HG02763 (cell line): ENCODE measurements at regions not wholly inside any gene's neighbourhood (a gene's known extent, or its start where the extent isn't known, plus 50 kb on each side); places are given as distances from the start of the nearest gene placed in this dataset.

Source experiments
- ATAC-seq: cut with Tn5 transposase; IDR thresholded peaks from one replicate; pipeline ENCODE4 v1.9.1; 2021; ENCODE audit warnings: mild to moderate bottlenecking, moderate library complexity; ENCODE audit not compliant: unreplicated experiment

DNA sequence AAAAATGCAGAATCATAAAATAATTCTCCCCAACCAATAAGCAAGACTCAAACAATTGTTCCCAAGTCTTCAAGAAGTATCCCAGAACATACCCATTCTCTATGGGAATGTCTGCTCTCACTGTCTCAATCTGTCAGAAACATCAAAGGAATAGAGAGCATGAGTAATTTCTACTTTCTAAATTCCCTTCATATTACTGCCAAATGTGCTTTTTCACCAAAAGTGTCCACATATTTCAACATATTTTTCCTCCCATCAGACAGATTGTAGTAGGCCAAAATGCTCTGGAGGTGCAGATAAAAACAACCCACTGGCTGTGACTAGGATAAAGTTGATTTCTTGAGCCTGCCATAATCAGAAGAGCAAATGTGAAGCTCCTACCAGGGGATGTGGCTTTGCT is 692.0 kb upstream of the FAM241A start:
- ATAC-seq = no peak

- no peak for ATAC-seq
Observed at GRCh38 chr4:111454961-111455360, 690.3 kb upstream of the FAM241A start.

GRCh38 chr4:111464251-111465045 is 680.8 kb upstream of the FAM241A start:
- no peak for ATAC-seq

- ATAC-seq = no peak
Observed at GRCh38 chr4:111466811-111467604, 678.2 kb upstream of the FAM241A start.

DNA sequence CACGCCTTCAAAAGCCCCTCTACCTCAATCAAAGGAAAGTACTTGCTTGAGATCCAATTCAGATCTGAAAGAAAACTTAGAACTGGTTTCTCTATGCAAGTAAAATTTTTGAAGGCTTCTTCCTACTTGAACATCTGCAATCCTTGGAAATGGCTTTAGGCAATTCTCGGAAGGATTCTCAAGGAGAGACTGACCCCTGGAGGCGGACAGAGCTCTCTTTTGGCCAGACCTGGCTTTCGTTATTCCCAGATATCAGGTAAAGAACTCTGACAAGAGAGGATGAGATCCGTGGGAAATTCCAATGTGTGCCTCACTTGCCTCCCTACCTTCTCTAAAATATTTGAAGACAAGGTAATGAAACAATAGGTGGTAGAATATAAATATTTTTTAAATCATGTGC is 670.3 kb upstream of the FAM241A start:
- ATAC-seq = no peak

DNA sequence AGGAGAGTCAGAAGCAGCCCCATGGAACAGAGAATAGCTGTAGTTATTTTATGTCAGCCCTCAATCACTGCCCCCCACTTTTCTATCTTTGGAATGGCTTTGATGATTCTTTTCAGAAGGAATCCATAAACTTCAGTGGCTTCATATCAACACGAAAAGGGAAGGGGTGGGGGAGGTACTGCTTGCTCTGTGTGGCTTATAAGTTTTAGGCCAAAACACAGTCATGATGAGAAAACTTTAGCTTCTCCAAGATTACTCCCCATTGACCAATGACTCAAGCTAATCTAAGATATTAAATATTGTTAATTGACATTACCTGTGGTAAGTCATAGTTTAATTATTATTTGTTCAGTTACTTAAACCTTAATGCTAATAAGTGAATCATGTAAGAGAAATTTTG is 669.6 kb upstream of the FAM241A start:
- no peak for ATAC-seq

DNA sequence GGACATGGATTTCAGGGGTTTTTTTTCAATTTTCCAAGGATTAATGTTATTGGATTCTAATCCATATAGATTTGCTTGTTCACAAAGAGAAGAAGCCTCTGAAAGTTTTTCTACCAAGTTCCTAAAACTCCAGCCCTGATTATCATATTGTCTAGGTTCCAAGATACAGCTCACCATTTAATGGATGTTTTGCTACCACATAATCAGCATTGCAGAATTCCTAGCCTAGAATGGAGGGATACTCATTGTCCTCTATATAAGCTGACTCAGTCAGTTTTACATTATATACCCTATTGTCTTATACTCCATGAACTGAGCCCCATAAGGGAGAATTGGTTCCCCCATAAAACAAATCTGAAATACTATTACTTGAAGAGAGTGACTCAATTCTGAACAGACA is 664.7 kb upstream of the FAM241A start:
- ATAC-seq = no peak

DNA sequence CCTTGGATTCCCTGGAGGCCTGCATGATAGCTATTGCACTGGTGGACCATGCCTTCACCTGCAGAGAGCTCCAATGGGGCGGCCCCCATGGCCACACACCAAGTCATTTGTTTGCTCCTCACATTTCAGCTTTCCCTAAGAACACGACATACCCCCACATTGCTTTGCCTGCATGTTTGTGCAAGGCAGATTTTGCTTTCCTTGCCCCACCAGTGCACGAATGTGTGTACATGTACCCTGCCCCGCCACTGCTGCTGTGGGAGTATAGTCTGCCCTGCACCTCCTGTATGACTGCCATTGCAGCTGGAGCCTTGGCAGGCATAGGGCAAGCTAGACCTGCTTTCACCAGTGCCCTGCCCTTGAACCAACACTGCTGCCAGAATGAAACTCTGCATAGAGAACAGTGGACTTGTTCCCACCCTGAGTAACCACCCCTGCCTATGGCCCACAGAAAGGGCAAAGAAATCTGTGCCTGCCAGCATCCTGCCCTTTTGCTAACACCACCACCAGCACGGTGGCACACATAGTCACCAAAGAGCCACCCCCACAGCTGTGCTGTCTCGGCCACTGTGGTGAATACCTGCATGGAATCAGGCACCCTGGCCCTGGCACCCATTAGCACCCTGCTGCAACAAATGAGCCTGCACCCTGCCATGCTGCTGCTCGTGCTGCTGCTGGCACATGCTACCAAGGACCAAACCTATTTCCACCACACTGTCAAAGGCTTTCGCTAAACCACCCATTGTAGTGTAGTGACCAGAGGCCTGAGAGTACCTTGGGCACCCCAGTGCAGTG is 661.7 kb upstream of the FAM241A start:
- ATAC-seq = no peak

DNA sequence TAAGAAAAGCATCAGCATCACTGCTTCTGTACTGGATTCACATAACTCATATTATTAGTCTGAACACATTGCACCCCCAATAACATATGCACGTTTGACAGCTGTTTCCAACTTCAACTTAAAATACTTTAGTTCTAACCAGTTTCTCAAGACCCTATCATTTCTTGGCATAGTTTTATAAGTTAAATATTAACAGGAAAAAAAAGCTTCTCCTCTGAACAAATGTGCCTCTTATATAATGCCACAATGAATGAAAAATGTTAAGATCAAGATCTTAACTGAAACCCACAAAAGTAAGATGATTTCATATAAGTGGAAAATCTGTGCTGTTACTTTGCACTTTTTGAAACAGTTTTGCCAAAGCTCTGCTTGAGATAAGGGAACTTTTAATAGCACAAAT is 652.8 kb upstream of the FAM241A start:
- no peak for ATAC-seq

- no peak for ATAC-seq
Observed at GRCh38 chr4:111494471-111494870, 650.8 kb upstream of the FAM241A start.

GRCh38 chr4:111494971-111495370 is 650.3 kb upstream of the FAM241A start:
- ATAC-seq = no peak

GRCh38 chr4:111499291-111499690 is 646.0 kb upstream of the FAM241A start:
- ATAC-seq = no peak

DNA sequence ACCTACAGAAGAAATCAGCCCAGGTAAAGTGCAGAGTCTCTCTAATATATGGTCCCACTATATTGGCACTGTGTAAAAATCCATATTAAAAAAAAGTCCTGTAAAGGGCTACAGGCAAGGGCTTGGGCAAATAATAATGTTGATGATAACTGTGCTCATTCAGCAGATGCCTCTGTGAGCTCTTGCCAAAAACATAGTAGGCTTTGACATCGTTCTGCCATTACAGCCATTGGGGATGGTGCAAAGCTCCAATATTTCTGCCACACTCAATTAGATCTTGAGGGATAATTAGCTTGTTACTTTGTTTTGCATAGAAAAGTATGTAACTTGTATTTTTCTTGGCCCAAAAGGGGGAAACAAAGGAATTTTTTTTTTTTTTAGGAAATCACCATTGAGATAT is 645.5 kb upstream of the FAM241A start:
- no peak for ATAC-seq

DNA sequence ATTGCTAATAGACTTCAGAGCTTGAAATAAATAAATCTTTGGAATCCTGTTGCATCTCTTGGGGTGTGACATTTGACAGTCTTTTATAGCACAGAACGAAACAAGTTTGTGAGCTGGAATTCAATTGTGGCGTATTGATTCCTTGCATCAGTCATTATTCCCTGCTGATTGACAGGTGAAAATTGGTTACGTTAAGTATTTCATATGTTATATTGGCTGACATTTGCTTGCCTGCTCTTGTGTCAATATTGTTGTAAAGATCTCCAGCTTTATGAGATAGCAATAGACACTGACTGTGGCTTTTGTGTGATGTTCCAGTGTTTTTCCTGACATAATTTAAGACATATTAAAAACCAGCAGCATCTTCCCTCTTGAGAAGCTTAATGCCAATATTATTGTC is 644.4 kb upstream of the FAM241A start:
- ATAC-seq = no peak

DNA sequence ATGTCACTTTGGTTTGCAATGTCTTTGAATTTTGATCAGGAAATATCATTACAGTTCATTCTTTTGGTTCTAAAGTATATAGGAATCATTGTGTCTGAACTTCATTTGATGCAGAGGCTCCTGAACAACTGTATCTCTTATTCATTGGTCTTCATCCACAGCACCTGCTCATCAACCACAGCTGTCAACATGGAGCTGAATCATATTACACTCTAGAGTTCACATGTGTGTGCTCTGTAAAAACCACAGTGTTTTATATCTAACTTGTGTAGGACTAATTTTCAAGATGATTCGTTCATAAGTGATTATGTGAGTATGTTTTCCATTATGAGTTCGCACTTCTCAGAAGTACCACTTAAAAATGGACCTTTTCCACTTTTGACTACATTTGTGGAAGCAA is 643.3 kb upstream of the FAM241A start:
- no peak for ATAC-seq

GRCh38 chr4:111502626-111503025 is 642.6 kb upstream of the FAM241A start:
- no peak for ATAC-seq

- no peak for ATAC-seq
Observed at GRCh38 chr4:111506706-111507105, 638.5 kb upstream of the FAM241A start.

DNA sequence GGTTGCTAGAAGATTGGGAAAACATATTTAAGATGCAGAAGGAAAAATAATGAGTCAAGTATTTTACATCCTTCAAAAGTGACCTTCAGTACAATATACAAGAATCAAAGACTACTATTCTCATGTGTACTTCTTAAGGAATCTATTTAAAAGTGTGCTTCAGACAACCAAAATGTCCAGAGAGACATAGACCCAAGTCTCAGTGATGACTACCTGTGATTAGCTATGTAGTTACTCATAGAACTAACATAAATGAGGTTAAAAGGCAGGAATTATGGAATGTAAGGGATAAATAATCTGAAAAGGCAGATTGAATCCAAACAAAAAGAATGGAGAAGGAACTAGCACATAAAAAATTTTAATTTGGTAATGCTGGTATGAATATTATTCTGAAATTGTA is 634.7 kb upstream of the FAM241A start:
- ATAC-seq = no peak

- ATAC-seq = no peak
Observed at GRCh38 chr4:111512081-111512783, 633.0 kb upstream of the FAM241A start.

DNA sequence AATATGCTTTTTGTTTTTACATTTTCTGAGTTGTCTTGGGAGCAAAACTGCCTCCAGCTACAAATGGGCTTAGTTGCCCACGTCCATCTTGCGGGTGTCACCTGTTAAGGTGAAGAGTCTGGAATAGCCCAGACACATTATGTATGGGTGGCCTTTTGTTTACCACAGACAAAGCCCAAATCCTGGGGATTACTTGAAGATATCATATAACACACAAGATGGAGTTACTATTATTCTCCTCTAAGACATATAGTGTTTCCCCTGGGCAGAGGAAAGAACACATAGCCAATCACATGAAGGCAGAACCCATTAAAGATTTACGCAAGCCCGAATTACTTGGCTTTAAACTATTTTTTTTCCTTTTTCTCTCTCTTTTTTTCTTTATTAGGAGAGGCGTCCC is 625.6 kb upstream of the FAM241A start:
- ATAC-seq = no peak

- no peak for ATAC-seq
Observed at GRCh38 chr4:111530446-111530845, 614.8 kb upstream of the FAM241A start.
